HCT116 (cell line): ENCODE measurements at regions not wholly inside any gene's neighbourhood (a gene's known extent, or its start where the extent isn't known, plus 50 kb on each side); places are given as distances from the start of the nearest gene placed in this dataset.

Source experiments
- ATAC-seq: fragments of 200-7000 bp; cut with Tn5 transposase; 2 replicates; pipeline ENCODE4 v1.9.1; 2020; ENCODE audit warnings: mild to moderate bottlenecking, moderate library complexity
- BruUV-seq: library from RNA; stranded (reverse); fragments of 400-500 nt; replicated peaks from 2 replicates; lab custom pipeline; 2021; lab: Mats Ljungman, UMichigan
- CTCF ChIA-PET: fragments of 300-600 bp; sonication (Branson Sonifier 250); formaldehyde crosslinking; loops from one replicate; lab custom pipeline; 2021; ENCODE audit warnings: antibody characterized with exemption; lab: Charles Lee
- POLR2A ChIA-PET: fragments of 300-600, 350-600 bp; sonication (Branson Sonifier 250); formaldehyde crosslinking; loops from one replicate; lab custom pipeline; 2021; ENCODE audit warnings: antibody characterized with exemption; lab: Charles Lee
- RAD21 ChIA-PET, 2 experiments: fragments of 300-600 bp; sonication (Branson Sonifier 250); formaldehyde crosslinking; loops; one replicate each; lab custom pipeline; 2023; ENCODE audit warnings: low total read pairs in 2 of 2; ENCODE audit not compliant: uncharacterized antibody in 2 of 2, unreplicated experiment in 2 of 2, low non-redundant PET in 1 of 2; lab: Charles Lee
- DNase-seq: peaks from one replicate; pipeline ENCODE4 v3.0.0-alpha.2; 2010; ENCODE audit warnings: low read depth, low spot score
- H2AFZ ChIP-seq: fragments of 200-600 bp; shearing (Covaris generic), sonication (generic); 2 replicates; pipeline ENCODE4 v1.6.1; 2017; ENCODE audit warnings: low read depth, mixed run types, mixed read lengths, antibody characterized with exemption, low read length; ENCODE audit not compliant: poor library complexity, severe bottlenecking
- H3K27ac ChIP-seq: 2 replicates; pipeline ENCODE4 v1.5.1; 2012; ENCODE audit warnings: low read depth, low read length
- H3K27me3 ChIP-seq: fragments of 200-600 bp; sonication (generic); 2 replicates; pipeline ENCODE4 v1.6.1; 2016; ENCODE audit warnings: mixed run types, low read length, mixed read lengths; ENCODE audit not compliant: insufficient read depth
- H3K36me3 ChIP-seq, 2 experiments: fragments of 200-500 bp in 1 of 2; fragments of 200-600 bp in 1 of 2; sonication (Bioruptor generic) in 1 of 2; sonication (generic) in 1 of 2; 2 replicates each; pipeline versions ENCODE4 v1.5.1 to v1.6.1; 2014 to 2016; ENCODE audit warnings: low read length in 2 of 2, inconsistent platforms in 1 of 2, mixed read lengths in 1 of 2, mixed run types in 1 of 2; ENCODE audit not compliant: insufficient read depth in 2 of 2, control insufficient read depth in 1 of 2
- H3K4me1 ChIP-seq, 2 experiments: fragments of 200-600 bp in 1 of 2; sonication (generic) in 1 of 2; 2 replicates each; pipeline versions ENCODE4 v1.5.1 to v1.6.1; 2012 to 2017; ENCODE audit warnings: low read length in 2 of 2, inconsistent platforms in 1 of 2, mild to moderate bottlenecking in 1 of 2, mixed read lengths in 1 of 2, mixed run types in 1 of 2, moderate library complexity in 1 of 2; ENCODE audit not compliant: insufficient read depth in 2 of 2, control insufficient read depth in 1 of 2
- H3K4me2 ChIP-seq: fragments of 200-600 bp; sonication (generic); 2 replicates; pipeline ENCODE4 v1.6.1; 2017; ENCODE audit warnings: mixed run types, low read length, mixed read lengths
- H3K4me3 ChIP-seq, 2 experiments: fragments of 200-600 bp in 1 of 2; sonication (generic) in 1 of 2; replicated peaks in 1 of 2; 2 replicates each; pipeline ENCODE4 v1.5.1; 2011 to 2016; ENCODE audit warnings: low read length in 2 of 2, control low read depth in 1 of 2, low read depth in 1 of 2, mild to moderate bottlenecking in 1 of 2, mixed read lengths in 1 of 2, mixed run types in 1 of 2
- H3K79me2 ChIP-seq: fragments of 200-600 bp; sonication (generic); 2 replicates; pipeline ENCODE4 v1.6.1; 2017; ENCODE audit warnings: mild to moderate bottlenecking, mixed run types, low read length, moderate library complexity, mixed read lengths; ENCODE audit not compliant: insufficient read depth
- H3K9ac ChIP-seq: fragments of 200-600 bp; sonication (generic); 2 replicates; pipeline ENCODE4 v1.6.1; 2016; ENCODE audit warnings: low read length, mixed read lengths
- H3K9me2 ChIP-seq: fragments of 200-600 bp; sonication (generic), shearing (Covaris generic); 2 replicates; pipeline ENCODE4 v1.6.1; 2017; ENCODE audit warnings: mixed run types, mild to moderate bottlenecking, moderate library complexity; ENCODE audit not compliant: insufficient read depth
- H3K9me3 ChIP-seq, 2 experiments: fragments of 200-500 bp in 1 of 2; fragments of 200-600 bp in 1 of 2; sonication (Bioruptor generic) in 1 of 2; sonication (generic) in 1 of 2; 2 replicates each; pipeline ENCODE4 v1.6.1; 2014 to 2017; ENCODE audit warnings: low read length in 2 of 2, mixed read lengths in 2 of 2, inconsistent platforms in 1 of 2, low read depth in 1 of 2, mild to moderate bottlenecking in 1 of 2, mixed run types in 1 of 2, moderate library complexity in 1 of 2; ENCODE audit not compliant: control insufficient read depth in 1 of 2, insufficient read depth in 1 of 2
- H4K20me1 ChIP-seq: fragments of 200-600 bp; sonication (generic), shearing (Covaris generic); 2 replicates; pipeline ENCODE4 v1.6.1; 2017; ENCODE audit warnings: mixed run types, mild to moderate bottlenecking, moderate library complexity; ENCODE audit not compliant: insufficient read depth
- CBX3 ChIP-seq: IDR thresholded peaks from 2 replicates; pipeline ENCODE4 v1.6.1; 2012; ENCODE audit warnings: low read depth
- CEBPB ChIP-seq: IDR thresholded peaks from 2 replicates; pipeline ENCODE4 v1.6.1; 2012; ENCODE audit warnings: low read depth
- EGR1 ChIP-seq: IDR thresholded peaks from 2 replicates; pipeline ENCODE4 v1.6.1; 2012; ENCODE audit warnings: low read depth
- ELF1 ChIP-seq: IDR thresholded peaks from 2 replicates; pipeline ENCODE4 v1.6.1; 2012; ENCODE audit warnings: low read depth, borderline replicate concordance
- EZH2phosphoT487 ChIP-seq: fragments of 200-600 bp; IDR thresholded peaks from 2 replicates; pipeline ENCODE4 v1.6.1; 2018; ENCODE audit warnings: antibody characterized with exemption, borderline replicate concordance
- FOSL1 ChIP-seq: IDR thresholded peaks from 2 replicates; pipeline ENCODE4 v1.6.1; 2012; ENCODE audit warnings: low read depth
- POLR2A ChIP-seq: IDR thresholded peaks from 2 replicates; pipeline ENCODE4 v1.7.0; 2011; ENCODE audit warnings: borderline replicate concordance; ENCODE audit not compliant: insufficient read depth, insufficient read length; ENCODE audit errors: extremely low read depth
- RAD21 ChIP-seq: IDR thresholded peaks from 2 replicates; pipeline ENCODE4 v1.6.1; 2012; ENCODE audit warnings: low read depth, mild to moderate bottlenecking
- SIN3A ChIP-seq: IDR thresholded peaks from 2 replicates; pipeline ENCODE4 v1.6.1; 2012; ENCODE audit warnings: low read depth
- TCF7L2 ChIP-seq: IDR thresholded peaks from 2 replicates; pipeline ENCODE4 v1.7.0; 2011; ENCODE audit warnings: borderline replicate concordance, inconsistent platforms; ENCODE audit not compliant: insufficient read depth, insufficient read length; ENCODE audit errors: extremely low read depth
- ZFX ChIP-seq: fragments of 450-650 bp; IDR thresholded peaks from 2 replicates; pipeline ENCODE4 v1.6.1; 2017
- ZNF274 ChIP-seq: fragments of 200-500 bp; sonication (Bioruptor generic); IDR thresholded peaks from 2 replicates; pipeline ENCODE4 v1.6.1; 2014; ENCODE audit warnings: mild to moderate bottlenecking, low read depth, low read length, inconsistent platforms
- intact Hi-C: fragments of 100-400 bp; cut with micrococcal nuclease; formaldehyde crosslinking; loops from 2 replicates; pipeline ENCODE4 v1.10.0; 2022
- TF ChIP-seq, protein P1 (sequence below): IDR thresholded peaks from 2 replicates; pipeline ENCODE4 v1.6.1; 2012
- TF ChIP-seq, protein P2 (sequence below): IDR thresholded peaks from 2 replicates; pipeline ENCODE4 v1.6.1; 2012
- TF ChIP-seq, protein P3 (sequence below), 3 experiments: fragments of 200-600 bp in 1 of 3; sonication (generic) in 1 of 3; IDR thresholded peaks in 2 of 3; conservative IDR thresholded peaks in 1 of 3; 2 replicates each; pipeline ENCODE4 v1.5.1; 2012 to 2017; ENCODE audit warnings: low read depth in 2 of 3, low read length in 2 of 3, antibody characterized with exemption in 1 of 3, borderline replicate concordance in 1 of 3, control low read depth in 1 of 3, mild to moderate bottlenecking in 1 of 3, mixed read lengths in 1 of 3, mixed run types in 1 of 3, moderate library complexity in 1 of 3; ENCODE audit not compliant: insufficient read depth in 1 of 3

DNA sequence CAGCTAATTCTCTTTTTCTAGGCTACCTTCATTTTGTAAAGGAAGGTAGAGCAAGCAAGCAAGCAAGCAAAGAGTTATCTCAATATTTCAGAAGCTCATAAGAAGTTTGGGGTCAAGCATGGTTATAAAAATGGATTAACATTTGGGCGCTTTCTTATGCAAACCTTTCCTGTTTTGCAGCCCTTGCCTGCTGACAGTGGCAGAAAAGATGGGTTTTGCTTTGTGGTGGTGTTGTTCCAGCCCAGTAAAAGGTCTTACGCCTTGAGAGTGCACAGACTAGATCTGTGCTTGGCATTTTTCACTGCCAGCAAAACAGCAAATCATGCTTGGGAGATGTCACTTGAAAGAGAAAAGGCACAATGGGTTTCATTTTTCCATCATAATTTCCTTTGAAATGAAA lies 1320.6 kb upstream of the CELF4 start:
- Histone ChIP-seq H3K9me3 (no peaks in the 10 kb centered on the region), H3K4me3 (no peak overlapping the region), H3K9ac (no peak overlapping the region), H3K79me2 (no peaks in the 10 kb centered on the region), H3K9me2 (no peaks in the 10 kb centered on the region), H4K20me1 (no peaks in the 10 kb centered on the region), H3K27me3 (no peaks in the 10 kb centered on the region), H2AFZ (no peak overlapping the region), H3K4me2 (no peak overlapping the region), H3K4me1 (no peaks in the 10 kb centered on the region), H3K27ac (no peak overlapping the region), H3K36me3 (no peaks in the 10 kb centered on the region)
- BruUV-seq, result no TSS peak
- ChIA-PET RAD21 (no interaction called here), CTCF (no interaction called here), POLR2A (no interaction called here)
- no peak for ATAC-seq
- TF ChIP-seq TCF7L2 (no peak), ZNF274 (no peak), CBX3 (no peak), POLR2A (no peak), EZH2phosphoT487 (no peak), EGR1 (no peak), CEBPB (no peak), ELF1 (no peak), FOSL1 (no peak), ZFX (no peak), SIN3A (no peak), RAD21 (no peak)
- TF ChIP-seq, protein P1, sequence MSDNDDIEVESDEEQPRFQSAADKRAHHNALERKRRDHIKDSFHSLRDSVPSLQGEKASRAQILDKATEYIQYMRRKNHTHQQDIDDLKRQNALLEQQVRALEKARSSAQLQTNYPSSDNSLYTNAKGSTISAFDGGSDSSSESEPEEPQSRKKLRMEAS, result no peak
- TF ChIP-seq, protein P2, sequence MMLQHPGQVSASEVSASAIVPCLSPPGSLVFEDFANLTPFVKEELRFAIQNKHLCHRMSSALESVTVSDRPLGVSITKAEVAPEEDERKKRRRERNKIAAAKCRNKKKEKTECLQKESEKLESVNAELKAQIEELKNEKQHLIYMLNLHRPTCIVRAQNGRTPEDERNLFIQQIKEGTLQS, result no peak
- TF ChIP-seq, protein P3, sequence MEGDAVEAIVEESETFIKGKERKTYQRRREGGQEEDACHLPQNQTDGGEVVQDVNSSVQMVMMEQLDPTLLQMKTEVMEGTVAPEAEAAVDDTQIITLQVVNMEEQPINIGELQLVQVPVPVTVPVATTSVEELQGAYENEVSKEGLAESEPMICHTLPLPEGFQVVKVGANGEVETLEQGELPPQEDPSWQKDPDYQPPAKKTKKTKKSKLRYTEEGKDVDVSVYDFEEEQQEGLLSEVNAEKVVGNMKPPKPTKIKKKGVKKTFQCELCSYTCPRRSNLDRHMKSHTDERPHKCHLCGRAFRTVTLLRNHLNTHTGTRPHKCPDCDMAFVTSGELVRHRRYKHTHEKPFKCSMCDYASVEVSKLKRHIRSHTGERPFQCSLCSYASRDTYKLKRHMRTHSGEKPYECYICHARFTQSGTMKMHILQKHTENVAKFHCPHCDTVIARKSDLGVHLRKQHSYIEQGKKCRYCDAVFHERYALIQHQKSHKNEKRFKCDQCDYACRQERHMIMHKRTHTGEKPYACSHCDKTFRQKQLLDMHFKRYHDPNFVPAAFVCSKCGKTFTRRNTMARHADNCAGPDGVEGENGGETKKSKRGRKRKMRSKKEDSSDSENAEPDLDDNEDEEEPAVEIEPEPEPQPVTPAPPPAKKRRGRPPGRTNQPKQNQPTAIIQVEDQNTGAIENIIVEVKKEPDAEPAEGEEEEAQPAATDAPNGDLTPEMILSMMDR (IDR thresholded peaks at IDR 0.05 in 2 of 3, conservative IDR thresholded peaks at IDR 0.05 in 1 of 3; ENCODE audit: borderline replicate concordance in 1 of 3, insufficient read depth in 1 of 3, low read depth in 2 of 3, low read length in 2 of 3), result no peak
- intact Hi-C loops, result no loop called here
- no peak for DNase-seq
